Neuronal stem cell (in vitro differentiated cells): ENCODE measurements at regions not wholly inside any gene's neighbourhood (a gene's known extent, or its start where the extent isn't known, plus 50 kb on each side); places are given as distances from the start of the nearest gene placed in this dataset.
"Not testable (repeated sequence)": the region's sequence is repeated elsewhere in the genome, so short reads cannot be mapped to it uniquely, and the experiment has no call there.

Source experiments
- DNase-seq: peaks from one replicate; pipeline ENCODE4 v3.0.0-alpha.2; 2013; ENCODE audit warnings: low spot score
- H2AFZ ChIP-seq: one replicate; pipeline ENCODE4 v1.6.1; 2013; ENCODE audit warnings: mild to moderate bottlenecking, low read length, inconsistent platforms
- H2AK5ac ChIP-seq: 2 replicates; pipeline ENCODE4 v1.6.1; 2013; ENCODE audit warnings: low read depth, mild to moderate bottlenecking, inconsistent platforms, low read length, moderate library complexity, mixed read lengths
- H2BK120ac ChIP-seq: 2 replicates; pipeline ENCODE4 v1.6.1; 2013; ENCODE audit warnings: low read depth, mild to moderate bottlenecking, inconsistent platforms, low read length, moderate library complexity, mixed read lengths
- H2BK12ac ChIP-seq: one replicate; pipeline ENCODE4 v1.6.1; 2013; ENCODE audit warnings: low read length, inconsistent platforms
- H2BK15ac ChIP-seq: 2 replicates; pipeline ENCODE4 v1.6.1; 2013; ENCODE audit warnings: mild to moderate bottlenecking, low read length, inconsistent platforms, mixed read lengths
- H2BK5ac ChIP-seq: one replicate; pipeline ENCODE4 v1.6.1; 2013; ENCODE audit warnings: inconsistent platforms, mild to moderate bottlenecking, low read length, moderate library complexity
- H3K14ac ChIP-seq: one replicate; pipeline ENCODE4 v1.6.1; 2013; ENCODE audit warnings: low read length, inconsistent platforms
- H3K18ac ChIP-seq: 2 replicates; pipeline ENCODE4 v1.6.1; 2013; ENCODE audit warnings: low read length, inconsistent platforms
- H3K23ac ChIP-seq: 2 replicates; pipeline ENCODE4 v1.6.1; 2013; ENCODE audit warnings: low read depth, mild to moderate bottlenecking, mixed read lengths, low read length, inconsistent platforms; ENCODE audit not compliant: poor library complexity
- H3K27ac ChIP-seq: replicated peaks from 3 replicates; pipeline ENCODE4 v1.5.1; 2013; ENCODE audit warnings: low read length, inconsistent platforms
- H3K27me3 ChIP-seq, 3 experiments: 2 replicates each; pipeline ENCODE4 v1.6.1; 2013; ENCODE audit warnings: low read length in 3 of 3, mild to moderate bottlenecking in 2 of 3, inconsistent platforms in 1 of 3, low read depth in 1 of 3, mixed read lengths in 1 of 3, moderate library complexity in 1 of 3; ENCODE audit not compliant: control insufficient read depth in 3 of 3, insufficient read depth in 3 of 3
- H3K36me3 ChIP-seq, 2 donors: replicated peaks in 1 of 2; 2 replicates each; pipeline ENCODE4 v1.6.1; 2013; ENCODE audit warnings: low read length in 2 of 2; ENCODE audit not compliant: control insufficient read depth in 2 of 2, insufficient read depth in 2 of 2
- H3K4ac ChIP-seq: 2 replicates; pipeline ENCODE4 v1.6.1; 2013; ENCODE audit warnings: inconsistent platforms, mild to moderate bottlenecking, low read length, moderate library complexity
- H3K4me1 ChIP-seq, 2 donors: 1 replicate in 1 of 2; 2 replicates in 1 of 2; pipeline ENCODE4 v1.6.1; 2013; ENCODE audit warnings: low read length in 2 of 2, low read depth in 1 of 2; ENCODE audit not compliant: control insufficient read depth in 2 of 2, insufficient read depth in 1 of 2
- H3K4me2 ChIP-seq: one replicate; pipeline ENCODE4 v1.6.1; 2013; ENCODE audit warnings: mild to moderate bottlenecking, low read length, inconsistent platforms; ENCODE audit not compliant: insufficient read depth, poor library complexity, severe bottlenecking
- H3K4me3 ChIP-seq, 2 donors: 2 replicates each; pipeline ENCODE4 v1.5.1; 2013; ENCODE audit warnings: low read length in 2 of 2, mild to moderate bottlenecking in 2 of 2, inconsistent platforms in 1 of 2, moderate library complexity in 1 of 2
- H3K79me1 ChIP-seq: one replicate; pipeline ENCODE4 v1.6.1; 2013; ENCODE audit warnings: low read depth, mild to moderate bottlenecking, inconsistent platforms, low read length, moderate library complexity
- H3K9ac ChIP-seq: one replicate; pipeline ENCODE4 v1.6.1; 2013; ENCODE audit warnings: mild to moderate bottlenecking, low read depth, low read length, inconsistent platforms; ENCODE audit not compliant: poor library complexity
- H3K9me3 ChIP-seq, 2 donors: replicated peaks in 1 of 2; 2 replicates each; pipeline versions ENCODE3 to v1.6.1; 2013; ENCODE audit warnings: low read length in 2 of 2, mild to moderate bottlenecking in 2 of 2, inconsistent platforms in 1 of 2, low read depth in 1 of 2, mixed read lengths in 1 of 2, moderate library complexity in 1 of 2; ENCODE audit not compliant: control insufficient read depth in 2 of 2, insufficient read depth in 1 of 2
- H4K8ac ChIP-seq: one replicate; pipeline ENCODE4 v1.6.1; 2013; ENCODE audit warnings: low read depth, mild to moderate bottlenecking, inconsistent platforms, low read length, moderate library complexity
- H4K91ac ChIP-seq: one replicate; pipeline ENCODE4 v1.6.1; 2013; ENCODE audit warnings: low read length, low read depth, mild to moderate bottlenecking, inconsistent platforms; ENCODE audit not compliant: poor library complexity
- whole genome bisulfite sequencing, 2 donors: extraction: QIAGEN DNeasy Blood & Tissue Kit; methylation state at CpG; one replicate each; pipeline ENCODE4 v1.1.7; 2013; ENCODE audit warnings: missing lambda C conversion rate in 2 of 2, mixed read lengths in 1 of 2; ENCODE audit not compliant: insufficient read length in 2 of 2, insufficient replicate concordance in 1 of 2; ENCODE audit errors: extremely low coverage in 2 of 2; 5-methylcytosine and 5-hydroxymethylcytosine counted together

- no peak overlapping the region for H2AK5ac ChIP-seq
- no peak for DNase-seq
- no peak overlapping the region for H2BK12ac ChIP-seq
- no peak overlapping the region for H2BK15ac ChIP-seq
- no peak overlapping the region for H3K27ac ChIP-seq
- H2BK5ac ChIP-seq: no peak overlapping the region
- H3K79me1 ChIP-seq: no peaks in the 10 kb centered on the region
- no peak overlapping the region for H3K4me3 ChIP-seq
- no peak overlapping the region for H4K91ac ChIP-seq
- H2BK120ac ChIP-seq: no peak overlapping the region
- H3K23ac ChIP-seq: no peak overlapping the region
- H3K18ac ChIP-seq: no peak overlapping the region
- H3K36me3 ChIP-seq: no peaks in the 10 kb centered on the region
- no peak overlapping the region for H3K4ac ChIP-seq
- no peaks in the 10 kb centered on the region for H3K27me3 ChIP-seq
- no peak overlapping the region for H3K14ac ChIP-seq
- peaks cover 0 to 2% of the 10 kb centered on the region in 2 donors for H3K4me1 ChIP-seq
- H3K9ac ChIP-seq: no peak overlapping the region
- H3K9me3 ChIP-seq: no peaks in the 10 kb centered on the region
- no peak overlapping the region for H3K4me2 ChIP-seq
- no CpG with 5 or more reads among the region's 6 CpGs for WGBS, 2 donors
- H2AFZ ChIP-seq: no peak overlapping the region
- no peak overlapping the region for H4K8ac ChIP-seq
These were observed 60.3 kb upstream of the LYZL1 start for GRCh38 chr10:29228562-29228961.

- Histone ChIP-seq H3K79me1 (no peaks in the 10 kb centered on the region), H3K9me3 (no peaks in the 10 kb centered on the region), H3K27me3 (no peaks in the 10 kb centered on the region), H4K8ac (peak overlapping the region; percentile 29), H3K27ac (no peak overlapping the region), H2AFZ (peak overlapping the region; percentile 61), H3K9ac (peak overlapping the region; percentile 6), H3K4me2 (no peak overlapping the region), H2AK5ac (peak overlapping the region; percentile 69), H3K36me3 (no peaks in the 10 kb centered on the region), H2BK120ac (no peak overlapping the region), H3K4ac (no peak overlapping the region), H2BK12ac (no peak overlapping the region), H3K23ac (peak overlapping the region; percentile 83), H3K4me1 (no peaks in the 10 kb centered on the region), H4K91ac (no peak overlapping the region), H3K18ac (peak overlapping the region; percentile 76), H2BK15ac (peak overlapping the region; percentile 68), H3K4me3 (peak overlapping the region in 1 of 2 donors; percentile 32), H3K14ac (peak overlapping the region; percentile 49), H2BK5ac (no peak overlapping the region)
- DNase-seq: no peak
- no CpG with 5 or more reads among the region's 15 CpGs for WGBS, 2 donors
These were observed 59.6 kb upstream of the LYZL1 start for GRCh38 chr10:29229258-29229705.

GRCh38 chr10:29236910-29237309 is 52.0 kb upstream of the LYZL1 start:
- not testable (repeated sequence) for H3K4me2 ChIP-seq, H3K9me3 ChIP-seq, H3K27me3 ChIP-seq, H4K8ac ChIP-seq, H2BK5ac ChIP-seq, H2BK120ac ChIP-seq, H3K4me1 ChIP-seq, H3K4me3 ChIP-seq, H3K36me3 ChIP-seq, H4K91ac ChIP-seq, DNase-seq, H3K27ac ChIP-seq, H2BK12ac ChIP-seq, H3K4ac ChIP-seq, H3K79me1 ChIP-seq, H2BK15ac ChIP-seq, H2AK5ac ChIP-seq, H3K14ac ChIP-seq, H3K18ac ChIP-seq, H2AFZ ChIP-seq, H3K23ac ChIP-seq, H3K9ac ChIP-seq
- no CpG with 5 or more reads among the region's 13 CpGs for WGBS, 2 donors

GRCh38 chr10:29237786-29238185 is 51.1 kb upstream of the LYZL1 start:
- DNase-seq: no peak
- Histone ChIP-seq H3K9ac (no peak overlapping the region), H3K4me3 (no peak overlapping the region), H3K9me3 (no peaks in the 10 kb centered on the region), H3K79me1 (no peaks in the 10 kb centered on the region), H3K14ac (no peak overlapping the region), H3K27ac (no peak overlapping the region), H2AK5ac (no peak overlapping the region), H3K36me3 (no peaks in the 10 kb centered on the region), H3K23ac (no peak overlapping the region), H3K4ac (no peak overlapping the region), H3K27me3 (no peaks in the 10 kb centered on the region), H4K8ac (no peak overlapping the region), H2BK15ac (no peak overlapping the region), H3K4me2 (no peak overlapping the region), H2AFZ (no peak overlapping the region), H2BK5ac (no peak overlapping the region), H2BK120ac (no peak overlapping the region), H3K18ac (no peak overlapping the region), H2BK12ac (no peak overlapping the region), H3K4me1 (peaks cover 0 to 4% of the 10 kb centered on the region in 2 donors), H4K91ac (no peak overlapping the region)
- WGBS, 2 donors: no CpG with 5 or more reads among the region's 5 CpGs
